Glutamatergic neuron (in vitro differentiated cells): ENCODE measurements at regions not wholly inside any gene's neighbourhood (a gene's known extent, or its start where the extent isn't known, plus 50 kb on each side); places are given as distances from the start of the nearest gene placed in this dataset.

Source experiments
- DNase-seq: peaks from one replicate; pipeline ENCODE4 v3.0.0; 2022
- H3K27ac Mint-ChIP-seq: one replicate; pipeline ENCODE4 v1.8.0; 2020; ENCODE audit warnings: mild to moderate bottlenecking, mixed read lengths, inconsistent platforms; ENCODE audit not compliant: unreplicated experiment
- H3K27me3 Mint-ChIP-seq: one replicate; pipeline ENCODE4 v1.8.0; 2020; ENCODE audit warnings: mild to moderate bottlenecking, moderate library complexity, mixed read lengths, inconsistent platforms; ENCODE audit not compliant: unreplicated experiment
- H3K36me3 Mint-ChIP-seq: one replicate; pipeline ENCODE4 v1.8.0; 2020; ENCODE audit warnings: mild to moderate bottlenecking, mixed read lengths, inconsistent platforms; ENCODE audit not compliant: unreplicated experiment
- H3K4me1 Mint-ChIP-seq: one replicate; pipeline ENCODE4 v1.8.0; 2020; ENCODE audit warnings: mild to moderate bottlenecking, low read depth, mixed read lengths, inconsistent platforms; ENCODE audit not compliant: unreplicated experiment
- H3K4me3 Mint-ChIP-seq: one replicate; pipeline ENCODE4 v1.8.0; 2020; ENCODE audit warnings: mild to moderate bottlenecking, mixed read lengths, inconsistent platforms; ENCODE audit not compliant: unreplicated experiment
- H3K9me3 Mint-ChIP-seq: one replicate; pipeline ENCODE4 v1.8.0; 2020; ENCODE audit warnings: mild to moderate bottlenecking, moderate library complexity, mixed read lengths, inconsistent platforms; ENCODE audit not compliant: unreplicated experiment
- TF ChIP-seq, protein P1 (sequence below): fragments of 200-600 bp; sonication (generic); IDR thresholded peaks from one replicate; pipeline ENCODE4 v1.5.0; 2021; ENCODE audit not compliant: partially characterized antibody, unreplicated experiment

DNA sequence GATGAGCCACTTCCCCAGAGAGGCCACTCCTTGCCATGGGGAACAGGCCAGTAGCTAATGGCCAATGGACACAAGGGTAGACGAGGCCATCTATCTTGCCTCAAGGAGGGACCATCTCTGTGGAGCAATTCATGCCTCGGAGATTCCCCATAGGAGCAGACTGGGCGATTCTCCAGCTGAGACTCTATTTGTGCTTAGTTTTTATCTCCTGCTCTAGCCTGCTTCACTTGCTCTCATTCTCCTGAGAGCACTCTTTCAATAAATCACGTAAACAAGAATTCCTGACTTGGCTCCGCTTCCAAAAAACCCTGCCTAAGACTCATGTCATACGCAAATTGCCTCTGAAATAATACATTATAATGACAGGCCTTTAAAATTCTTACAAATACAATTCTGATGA lies 396.4 kb upstream of the USP15 start:
- no peak for DNase-seq
- Mint-ChIP-seq H3K36me3 (no peaks in the 10 kb centered on the region), H3K27ac (no peak overlapping the region), H3K4me1 (peaks cover 7% of the 10 kb centered on the region), H3K27me3 (peaks cover 2% of the 10 kb centered on the region), H3K9me3 (no peaks in the 10 kb centered on the region), H3K4me3 (no peak overlapping the region)
- TF ChIP-seq, protein P1, sequence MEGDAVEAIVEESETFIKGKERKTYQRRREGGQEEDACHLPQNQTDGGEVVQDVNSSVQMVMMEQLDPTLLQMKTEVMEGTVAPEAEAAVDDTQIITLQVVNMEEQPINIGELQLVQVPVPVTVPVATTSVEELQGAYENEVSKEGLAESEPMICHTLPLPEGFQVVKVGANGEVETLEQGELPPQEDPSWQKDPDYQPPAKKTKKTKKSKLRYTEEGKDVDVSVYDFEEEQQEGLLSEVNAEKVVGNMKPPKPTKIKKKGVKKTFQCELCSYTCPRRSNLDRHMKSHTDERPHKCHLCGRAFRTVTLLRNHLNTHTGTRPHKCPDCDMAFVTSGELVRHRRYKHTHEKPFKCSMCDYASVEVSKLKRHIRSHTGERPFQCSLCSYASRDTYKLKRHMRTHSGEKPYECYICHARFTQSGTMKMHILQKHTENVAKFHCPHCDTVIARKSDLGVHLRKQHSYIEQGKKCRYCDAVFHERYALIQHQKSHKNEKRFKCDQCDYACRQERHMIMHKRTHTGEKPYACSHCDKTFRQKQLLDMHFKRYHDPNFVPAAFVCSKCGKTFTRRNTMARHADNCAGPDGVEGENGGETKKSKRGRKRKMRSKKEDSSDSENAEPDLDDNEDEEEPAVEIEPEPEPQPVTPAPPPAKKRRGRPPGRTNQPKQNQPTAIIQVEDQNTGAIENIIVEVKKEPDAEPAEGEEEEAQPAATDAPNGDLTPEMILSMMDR: no peak

DNA sequence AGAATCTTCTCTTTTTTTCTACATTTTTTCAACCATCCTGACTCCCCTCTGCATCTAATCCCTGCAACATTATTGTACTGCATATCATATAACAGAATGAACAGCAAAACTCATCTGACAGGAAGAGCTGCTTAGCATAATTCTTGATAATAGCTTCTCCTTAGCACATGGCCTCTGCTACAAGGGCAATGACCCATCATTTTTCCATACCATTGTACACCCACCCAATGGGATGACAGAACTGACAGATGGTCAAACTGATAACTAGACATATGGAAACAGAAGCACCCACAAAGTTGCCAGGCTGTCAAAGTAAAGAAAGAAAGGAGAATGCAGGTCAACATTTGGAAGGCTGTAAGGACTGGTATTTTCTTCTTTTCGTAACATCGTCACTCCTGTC lies 390.4 kb upstream of the USP15 start:
- no peak overlapping the region for H3K4me3 Mint-ChIP-seq
- H3K36me3 Mint-ChIP-seq: no peaks in the 10 kb centered on the region
- DNase-seq: no peak
- H3K27me3 Mint-ChIP-seq: no peaks in the 10 kb centered on the region
- TF ChIP-seq, protein P1: no peak
- H3K27ac Mint-ChIP-seq: no peak overlapping the region
- H3K9me3 Mint-ChIP-seq: no peaks in the 10 kb centered on the region
- no peaks in the 10 kb centered on the region for H3K4me1 Mint-ChIP-seq

DNA sequence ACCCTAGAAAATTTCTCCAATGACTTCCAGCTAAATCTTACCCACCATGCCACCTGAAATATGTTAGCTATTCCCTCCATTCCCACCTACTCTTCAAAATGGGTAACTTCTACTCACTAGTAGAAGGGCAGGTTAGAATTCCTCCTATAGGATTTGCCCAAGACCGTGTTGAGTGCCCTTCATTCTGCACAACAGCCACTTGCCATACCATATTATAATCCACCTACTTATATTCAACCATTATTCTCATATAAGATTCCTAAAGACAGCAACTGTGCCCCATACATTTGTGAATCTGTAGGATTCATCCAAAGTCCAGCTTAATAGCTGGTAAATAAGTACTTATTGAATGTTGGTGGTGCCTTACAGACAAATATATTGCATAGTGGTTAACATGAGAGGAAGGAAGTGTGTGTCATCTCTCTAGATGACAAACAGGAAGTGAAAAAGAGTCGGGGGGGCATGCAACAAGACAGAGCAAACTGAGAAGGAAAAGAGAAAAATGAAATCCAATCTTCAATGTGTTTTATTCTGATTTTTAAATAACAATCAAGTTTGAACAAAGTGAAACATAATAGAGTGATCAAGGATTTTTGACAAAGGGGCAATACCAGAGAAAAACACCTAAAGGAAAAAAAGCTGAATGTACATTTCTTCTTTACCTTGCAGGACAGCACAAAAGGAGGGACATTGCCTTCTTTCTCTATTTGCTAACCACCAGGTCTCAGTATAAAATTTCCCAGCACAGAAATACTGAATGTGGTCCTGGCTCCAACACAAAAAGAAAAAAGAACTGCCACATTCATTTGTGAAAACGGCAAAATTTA lies 389.3 kb upstream of the USP15 start:
- H3K9me3 Mint-ChIP-seq: no peaks in the 10 kb centered on the region
- TF ChIP-seq, protein P1: no peak
- no peaks in the 10 kb centered on the region for H3K36me3 Mint-ChIP-seq
- no peak for DNase-seq
- H3K4me3 Mint-ChIP-seq: no peak overlapping the region
- H3K27ac Mint-ChIP-seq: no peak overlapping the region
- no peaks in the 10 kb centered on the region for H3K4me1 Mint-ChIP-seq
- H3K27me3 Mint-ChIP-seq: no peaks in the 10 kb centered on the region

DNA sequence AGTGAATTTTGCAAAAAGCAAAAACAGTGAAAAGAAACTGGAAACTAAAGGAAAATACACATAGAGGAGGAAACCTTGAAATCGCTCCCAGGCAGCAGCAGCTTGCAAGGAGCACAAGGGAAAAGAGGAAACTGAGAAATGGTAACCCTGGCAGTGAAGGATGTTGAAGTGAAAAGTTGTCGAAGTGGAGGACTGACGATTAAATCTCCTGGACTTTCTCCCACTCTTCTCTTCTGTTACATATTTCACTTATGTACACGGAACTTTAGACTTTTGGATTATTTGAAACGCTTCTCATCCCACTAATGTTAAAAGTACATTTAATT lies 388.8 kb upstream of the USP15 start:
- DNase-seq: no peak
- Mint-ChIP-seq H3K27ac (no peak overlapping the region), H3K9me3 (no peaks in the 10 kb centered on the region), H3K4me1 (no peaks in the 10 kb centered on the region), H3K36me3 (no peaks in the 10 kb centered on the region), H3K4me3 (no peak overlapping the region), H3K27me3 (no peaks in the 10 kb centered on the region)
- TF ChIP-seq, protein P1: no peak

DNA sequence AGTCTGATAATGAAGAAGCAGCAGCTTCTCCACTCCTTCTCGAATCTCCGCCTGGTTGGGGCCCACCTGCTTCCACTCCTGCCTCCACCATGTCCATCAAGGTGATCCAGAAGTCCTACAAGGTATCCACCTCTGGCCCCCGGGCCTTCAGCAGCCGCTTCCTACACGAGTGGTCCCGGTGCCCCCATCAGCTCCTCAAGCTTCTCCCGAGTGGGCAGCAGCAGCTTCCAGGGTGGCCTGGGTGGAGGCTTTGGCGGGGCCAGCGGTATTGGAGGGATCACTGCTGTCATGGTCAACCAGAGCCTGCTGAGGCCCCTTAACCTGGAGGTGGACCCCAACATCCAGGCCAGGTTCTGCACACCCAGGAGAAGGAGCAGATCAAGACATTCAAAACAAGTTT lies 381.0 kb upstream of the USP15 start:
- H3K36me3 Mint-ChIP-seq: no peaks in the 10 kb centered on the region
- no peak for DNase-seq
- no peaks in the 10 kb centered on the region for H3K4me1 Mint-ChIP-seq
- H3K4me3 Mint-ChIP-seq: no peak overlapping the region
- H3K9me3 Mint-ChIP-seq: no peaks in the 10 kb centered on the region
- TF ChIP-seq, protein P1: no peak
- no peaks in the 10 kb centered on the region for H3K27me3 Mint-ChIP-seq
- H3K27ac Mint-ChIP-seq: no peak overlapping the region
